ENCODE measurements at regions not wholly inside any gene's neighbourhood (a gene's known extent, or its start where the extent isn't known, plus 50 kb on each side); places are given as distances from the start of the nearest gene placed in this dataset.

GRCh38 chr3:153679714-153680113 is 441.5 kb upstream of the ARHGEF26 start:
- no peak for TF ChIP-seq POLR2A (IDR thresholded peaks at IDR 0.05)
- TF ChIP-seq, protein P1, sequence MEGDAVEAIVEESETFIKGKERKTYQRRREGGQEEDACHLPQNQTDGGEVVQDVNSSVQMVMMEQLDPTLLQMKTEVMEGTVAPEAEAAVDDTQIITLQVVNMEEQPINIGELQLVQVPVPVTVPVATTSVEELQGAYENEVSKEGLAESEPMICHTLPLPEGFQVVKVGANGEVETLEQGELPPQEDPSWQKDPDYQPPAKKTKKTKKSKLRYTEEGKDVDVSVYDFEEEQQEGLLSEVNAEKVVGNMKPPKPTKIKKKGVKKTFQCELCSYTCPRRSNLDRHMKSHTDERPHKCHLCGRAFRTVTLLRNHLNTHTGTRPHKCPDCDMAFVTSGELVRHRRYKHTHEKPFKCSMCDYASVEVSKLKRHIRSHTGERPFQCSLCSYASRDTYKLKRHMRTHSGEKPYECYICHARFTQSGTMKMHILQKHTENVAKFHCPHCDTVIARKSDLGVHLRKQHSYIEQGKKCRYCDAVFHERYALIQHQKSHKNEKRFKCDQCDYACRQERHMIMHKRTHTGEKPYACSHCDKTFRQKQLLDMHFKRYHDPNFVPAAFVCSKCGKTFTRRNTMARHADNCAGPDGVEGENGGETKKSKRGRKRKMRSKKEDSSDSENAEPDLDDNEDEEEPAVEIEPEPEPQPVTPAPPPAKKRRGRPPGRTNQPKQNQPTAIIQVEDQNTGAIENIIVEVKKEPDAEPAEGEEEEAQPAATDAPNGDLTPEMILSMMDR (IDR thresholded peaks at IDR 0.05), result no peak

Measured in suprapubic skin (tissue), 3 donors.